Renal cortex interstitium (tissue), 11 donors: ENCODE measurements at regions not wholly inside any gene's neighbourhood (a gene's known extent, or its start where the extent isn't known, plus 50 kb on each side); places are given as distances from the start of the nearest gene placed in this dataset.

Source experiments
- DNase-seq, 11 donors: peaks; one replicate each; pipeline ENCODE4 v3.0.0-alpha.2; 2013; ENCODE audit warnings: low read depth in 9 of 11, low spot score in 4 of 11; ENCODE audit errors: extremely low read depth in 1 of 11

GRCh38 chr14:22159957-22160356 is 429.1 kb downstream of the DAD1 start:
- DNase-seq: no peak

GRCh38 chr14:22159099-22159498 is 429.9 kb downstream of the DAD1 start:
- no peak for DNase-seq

DNA sequence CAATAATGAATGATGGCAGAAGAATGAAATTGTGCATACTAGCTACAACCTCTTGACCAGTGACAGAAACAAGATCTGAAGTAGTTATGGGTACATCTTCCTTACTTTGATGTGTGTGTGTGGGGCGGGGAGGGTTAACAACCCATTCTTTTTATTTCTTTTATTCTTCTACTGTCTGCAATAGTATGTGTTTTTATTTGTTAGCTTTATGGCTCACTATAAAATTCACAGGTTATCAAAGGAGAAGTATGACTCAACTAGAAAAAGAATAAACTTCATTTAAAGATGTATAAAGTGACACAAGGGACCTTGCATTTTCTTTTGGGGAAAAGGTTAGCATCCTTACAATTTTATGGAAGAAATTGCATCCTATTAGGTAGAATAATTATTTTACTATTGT is 430.5 kb downstream of the DAD1 start:
- DNase-seq: no peak

- no peak for DNase-seq
Observed at GRCh38 chr14:22155571-22155970, 433.5 kb downstream of the DAD1 start.

- DNase-seq: no peak
Observed at GRCh38 chr14:22152903-22153302, 436.1 kb downstream of the DAD1 start.

- DNase-seq: no peak
Observed at GRCh38 chr14:22152161-22152870, 436.7 kb downstream of the DAD1 start.

DNA sequence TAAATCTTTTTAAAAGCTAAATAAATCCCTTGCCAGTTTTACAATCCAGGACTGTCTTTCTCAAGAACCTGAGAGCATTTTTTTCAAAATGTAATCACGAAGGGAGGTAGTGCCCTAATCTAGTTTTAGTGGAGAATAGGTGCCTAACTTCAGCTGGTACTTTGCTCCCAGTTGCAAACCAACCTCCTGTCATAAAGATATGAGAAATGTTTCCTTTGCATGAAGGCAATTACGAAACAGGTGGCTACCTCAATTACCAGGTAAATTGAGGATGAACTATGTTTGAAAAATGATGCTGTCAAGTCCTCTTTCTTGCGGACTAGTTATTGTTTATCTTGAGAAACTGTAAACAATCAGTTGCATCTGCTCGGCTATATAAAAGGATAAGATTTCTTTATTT is 437.9 kb downstream of the DAD1 start:
- DNase-seq: no peak

- no peak for DNase-seq
Observed at GRCh38 chr14:22149058-22149457, 440.0 kb downstream of the DAD1 start.

- DNase-seq: no peak
Observed at GRCh38 chr14:22147716-22148115, 441.3 kb downstream of the DAD1 start.

DNA sequence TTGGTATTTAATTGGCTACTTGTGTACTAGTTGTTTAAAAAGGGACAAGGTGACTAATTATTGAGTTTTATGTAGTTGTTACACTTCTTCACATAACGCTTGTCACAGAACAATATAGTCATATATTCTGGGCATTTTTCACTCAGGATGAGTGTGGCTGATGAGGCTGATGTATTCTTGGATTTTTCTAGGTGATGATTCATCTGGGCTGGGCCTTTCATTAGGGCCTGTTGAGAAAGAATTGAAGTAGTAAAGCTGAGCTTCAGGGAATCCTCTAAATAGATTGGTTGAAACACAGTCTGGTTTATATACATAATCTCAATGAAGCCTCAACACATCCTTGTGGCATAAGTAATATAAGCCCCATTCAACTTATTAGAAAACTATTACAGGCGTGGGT is 445.7 kb downstream of the DAD1 start:
- no peak for DNase-seq

DNA sequence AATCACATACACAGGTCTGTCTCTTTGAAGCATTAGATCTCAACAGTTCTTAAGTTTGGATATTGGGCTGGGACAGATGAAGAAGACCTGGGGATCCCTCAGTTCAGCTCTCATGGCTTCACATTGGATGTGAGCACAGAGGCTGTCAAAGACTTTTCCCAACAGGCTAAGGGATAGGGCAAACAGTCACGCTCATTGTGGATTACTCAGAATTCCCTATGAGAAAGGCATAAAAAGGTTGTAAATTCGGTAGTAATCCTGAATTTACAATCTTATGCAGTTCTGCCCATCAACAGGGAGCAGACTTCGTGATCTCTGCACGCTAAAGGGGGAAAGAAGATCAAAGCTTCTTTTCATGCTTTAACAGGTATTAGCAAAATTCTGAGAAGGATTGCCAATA is 448.4 kb downstream of the DAD1 start:
- no peak for DNase-seq

GRCh38 chr14:22131749-22132476 is 457.1 kb downstream of the DAD1 start:
- DNase-seq: no peak

DNA sequence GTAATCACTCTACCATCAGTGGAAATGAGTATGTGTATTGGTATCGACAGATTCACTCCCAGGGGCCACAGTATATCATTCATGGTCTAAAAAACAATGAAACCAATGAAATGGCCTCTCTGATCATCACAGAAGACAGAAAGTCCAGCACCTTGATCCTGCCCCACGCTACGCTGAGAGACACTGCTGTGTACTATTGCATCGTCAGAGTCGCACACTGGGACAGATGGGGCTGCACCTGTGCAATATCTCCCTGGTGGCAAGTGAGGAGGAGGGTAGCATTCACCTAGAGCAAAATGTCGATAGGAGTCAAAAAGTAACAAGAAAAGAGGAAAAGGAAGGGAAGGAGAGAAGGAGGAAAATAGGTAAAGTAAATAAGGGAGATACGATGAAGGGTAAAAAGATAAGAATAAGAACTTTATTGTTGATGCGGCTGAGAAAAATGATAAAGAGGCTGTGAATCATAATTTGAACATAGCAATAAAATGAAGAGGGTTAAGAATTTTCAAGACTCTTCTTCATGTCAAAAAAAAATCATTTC is 450.5 kb upstream of the OR4E1 start:
- no peak for DNase-seq

DNA sequence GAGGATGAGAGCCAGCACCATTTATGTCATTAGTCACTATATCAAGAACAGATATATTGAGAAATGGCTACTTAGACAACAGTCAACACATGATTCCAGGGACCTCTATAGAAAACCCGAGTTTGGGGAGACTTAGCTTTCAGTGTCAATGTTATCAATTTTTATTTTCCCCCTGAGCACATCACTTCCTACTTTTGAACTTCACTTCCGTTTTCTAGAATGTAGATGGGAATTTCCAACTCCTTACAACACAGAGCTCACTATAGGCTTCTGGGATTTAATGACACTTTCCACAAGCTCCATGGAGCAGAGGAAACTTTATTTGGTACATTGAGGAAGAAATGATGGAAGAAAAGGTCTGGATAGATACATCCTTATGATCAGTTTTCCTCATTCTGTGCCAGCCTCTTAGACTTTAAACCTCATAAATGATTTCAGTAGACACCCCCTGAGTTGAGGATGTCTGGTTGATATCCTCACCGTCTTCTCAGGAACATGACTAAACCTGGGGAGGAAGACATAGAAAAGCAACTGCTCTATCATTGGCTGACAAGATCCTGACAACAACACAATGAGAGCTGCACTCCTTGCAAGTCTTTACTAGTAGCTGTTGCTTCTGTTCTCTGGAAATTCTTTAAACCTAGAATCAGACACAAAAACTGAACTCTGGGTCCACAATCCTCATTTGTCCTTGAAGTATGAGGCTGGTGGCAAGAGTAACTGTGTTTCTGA is 449.4 kb upstream of the OR4E1 start:
- no peak for DNase-seq

- DNase-seq: no peak
Observed at GRCh38 chr14:22122227-22122818, 448.7 kb upstream of the OR4E1 start.

GRCh38 chr14:22118899-22119477 is 445.4 kb upstream of the OR4E1 start:
- DNase-seq: no peak

DNA sequence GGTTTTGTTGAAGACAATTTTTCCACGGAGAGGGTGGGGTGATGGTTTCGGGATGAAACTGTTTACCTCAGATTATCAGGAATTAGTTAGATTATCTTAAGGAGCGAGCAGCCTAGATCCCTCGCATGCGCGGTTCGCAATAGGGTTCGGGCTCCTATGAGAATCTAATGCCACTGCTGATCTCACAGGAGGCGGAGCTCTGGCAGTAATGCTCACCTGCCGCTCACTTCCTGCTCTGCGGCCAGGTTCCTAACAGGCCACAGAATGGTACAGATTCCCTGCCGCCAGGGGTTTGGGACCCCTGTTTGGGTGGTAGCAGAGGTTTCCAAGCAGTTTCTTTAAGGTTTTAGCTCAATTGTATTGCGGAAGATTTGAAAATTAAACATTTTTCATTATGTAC is 439.8 kb upstream of the OR4E1 start:
- no peak for DNase-seq

- no peak for DNase-seq
Observed at GRCh38 chr14:22112004-22112403, 438.4 kb upstream of the OR4E1 start.

DNA sequence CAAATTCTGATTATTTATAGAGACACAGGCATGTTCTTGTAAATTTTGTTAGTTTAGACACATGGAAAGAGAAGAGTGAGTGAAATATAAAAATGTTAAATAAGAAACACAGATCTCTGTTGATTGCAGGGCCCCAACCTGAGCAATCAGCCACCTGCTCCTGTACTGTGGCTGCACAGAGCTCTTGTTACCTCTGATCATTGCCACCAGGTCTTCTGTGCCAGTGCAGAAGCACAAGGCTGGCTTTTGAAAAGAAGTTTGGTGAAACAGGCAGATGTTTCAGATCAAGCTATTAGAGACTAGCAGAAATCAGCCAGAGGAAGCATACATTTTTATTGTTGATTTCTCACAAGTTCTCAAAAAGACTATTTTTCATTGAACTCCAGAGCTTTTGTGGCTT is 434.1 kb upstream of the OR4E1 start:
- DNase-seq: no peak
